ENCODE measurements at regions not wholly inside any gene's neighbourhood (a gene's known extent, or its start where the extent isn't known, plus 50 kb on each side); places are given as distances from the start of the nearest gene placed in this dataset.
A peak's percentile ranks its signal among the peaks of the same experiment; 100 is the strongest.

GRCh38 chr20:4341804-4342485 lies 92.9 kb upstream of the ADRA1D start:
- peaks cover 2% of the 10 kb centered on the region for H3K27me3 ChIP-seq (ENCODE audit: control insufficient read depth, insufficient read depth, low read length)
- no peak overlapping the region for H3K4me3 ChIP-seq (ENCODE audit: low read depth, low read length)
- peak; percentile 28 for DNase-seq (ENCODE audit: low read depth)
- no peaks in the 10 kb centered on the region for H3K36me3 ChIP-seq (ENCODE audit: control insufficient read depth, insufficient read depth, low read length)
- TF ChIP-seq CTCF (IDR thresholded peaks at IDR 0.05; ENCODE audit: insufficient read depth, low read length, poor library complexity, severe bottlenecking): no peak

GRCh38 chr20:4335722-4336121 lies 86.6 kb upstream of the ADRA1D start:
- no peak for DNase-seq (ENCODE audit: low read depth)
- Histone ChIP-seq H3K36me3 (ENCODE audit: control insufficient read depth, insufficient read depth, low read length) (no peaks in the 10 kb centered on the region), H3K4me3 (ENCODE audit: low read depth, low read length) (no peak overlapping the region), H3K27me3 (ENCODE audit: control insufficient read depth, insufficient read depth, low read length) (no peaks in the 10 kb centered on the region)
- TF ChIP-seq CTCF (IDR thresholded peaks at IDR 0.05; ENCODE audit: insufficient read depth, low read length, poor library complexity, severe bottlenecking): no peak

- Histone ChIP-seq H3K4me3 (ENCODE audit: low read depth, low read length) (no peak overlapping the region), H3K27me3 (ENCODE audit: control insufficient read depth, insufficient read depth, low read length) (no peaks in the 10 kb centered on the region), H3K36me3 (ENCODE audit: control insufficient read depth, insufficient read depth, low read length) (no peaks in the 10 kb centered on the region)
- no peak for DNase-seq (ENCODE audit: low read depth)
- no peak for TF ChIP-seq CTCF (IDR thresholded peaks at IDR 0.05; ENCODE audit: insufficient read depth, low read length, poor library complexity, severe bottlenecking)
These were observed 83.2 kb upstream of the ADRA1D start for GRCh38 chr20:4332121-4332860.

GRCh38 chr20:4330011-4330410 lies 80.9 kb upstream of the ADRA1D start:
- DNase-seq (ENCODE audit: low read depth): no peak
- Histone ChIP-seq H3K27me3 (ENCODE audit: control insufficient read depth, insufficient read depth, low read length) (no peaks in the 10 kb centered on the region), H3K4me3 (ENCODE audit: low read depth, low read length) (no peak overlapping the region), H3K36me3 (ENCODE audit: control insufficient read depth, insufficient read depth, low read length) (no peaks in the 10 kb centered on the region)
- TF ChIP-seq CTCF (IDR thresholded peaks at IDR 0.05; ENCODE audit: insufficient read depth, low read length, poor library complexity, severe bottlenecking): no peak

- no peaks in the 10 kb centered on the region for H3K36me3 ChIP-seq (ENCODE audit: control insufficient read depth, insufficient read depth, low read length)
- H3K4me3 ChIP-seq (ENCODE audit: low read depth, low read length): no peak overlapping the region
- DNase-seq (ENCODE audit: low read depth): no peak
- no peak for TF ChIP-seq CTCF (IDR thresholded peaks at IDR 0.05; ENCODE audit: insufficient read depth, low read length, poor library complexity, severe bottlenecking)
- no peaks in the 10 kb centered on the region for H3K27me3 ChIP-seq (ENCODE audit: control insufficient read depth, insufficient read depth, low read length)
These were observed 80.1 kb upstream of the ADRA1D start for GRCh38 chr20:4329232-4329631.
